ENCODE measurements at regions not wholly inside any gene's neighbourhood (a gene's known extent, or its start where the extent isn't known, plus 50 kb on each side); places are given as distances from the start of the nearest gene placed in this dataset.

- Histone ChIP-seq H3K4me1 (ENCODE audit: low read length) (no peaks in the 10 kb centered on the region), H3K4me3 (ENCODE audit: low read length) (no peak overlapping the region), H3K27ac (ENCODE audit: low read length) (no peak overlapping the region), H3K27me3 (ENCODE audit: low read depth, low read length) (no peaks in the 10 kb centered on the region), H3K79me2 (ENCODE audit: low read length) (no peaks in the 10 kb centered on the region), H3K36me3 (replicated peaks; ENCODE audit: low read depth, low read length) (no peaks in the 10 kb centered on the region), H2AFZ (ENCODE audit: low read depth, low read length) (no peak overlapping the region), H4K20me1 (ENCODE audit: insufficient read depth, low read length) (no peaks in the 10 kb centered on the region), H3K4me2 (ENCODE audit: low read length) (no peak overlapping the region), H3K9me3 (ENCODE audit: insufficient read depth, low read length) (no peaks in the 10 kb centered on the region), H3K9ac (ENCODE audit: low read length) (no peak overlapping the region)
- TF ChIP-seq EZH2phosphoT487 (IDR thresholded peaks at IDR 0.05; ENCODE audit: low read depth): no peak
- no peak for TF ChIP-seq CTCF (IDR thresholded peaks at IDR 0.05; ENCODE audit: low read depth, low read length)
Measured at GRCh38 chr7:13152755-13153154, 465.3 kb downstream of the ARL4A start.

- no peak overlapping the region for H3K4me3 ChIP-seq (ENCODE audit: low read length)
- no peak overlapping the region for H3K27ac ChIP-seq (ENCODE audit: low read length)
- H4K20me1 ChIP-seq (ENCODE audit: insufficient read depth, low read length): no peaks in the 10 kb centered on the region
- H3K4me2 ChIP-seq (ENCODE audit: low read length): no peak overlapping the region
- TF ChIP-seq CTCF (IDR thresholded peaks at IDR 0.05; ENCODE audit: low read depth, low read length) (no peak), EZH2phosphoT487 (IDR thresholded peaks at IDR 0.05; ENCODE audit: low read depth) (no peak)
- no peaks in the 10 kb centered on the region for H3K79me2 ChIP-seq (ENCODE audit: low read length)
- H3K27me3 ChIP-seq (ENCODE audit: low read depth, low read length): no peaks in the 10 kb centered on the region
- H3K36me3 ChIP-seq (replicated peaks; ENCODE audit: low read depth, low read length): no peaks in the 10 kb centered on the region
- H3K9me3 ChIP-seq (ENCODE audit: insufficient read depth, low read length): no peaks in the 10 kb centered on the region
- no peaks in the 10 kb centered on the region for H3K4me1 ChIP-seq (ENCODE audit: low read length)
- H3K9ac ChIP-seq (ENCODE audit: low read length): no peak overlapping the region
- H2AFZ ChIP-seq (ENCODE audit: low read depth, low read length): no peak overlapping the region
Measured at GRCh38 chr7:13153266-13153665, 465.8 kb downstream of the ARL4A start.

DNA sequence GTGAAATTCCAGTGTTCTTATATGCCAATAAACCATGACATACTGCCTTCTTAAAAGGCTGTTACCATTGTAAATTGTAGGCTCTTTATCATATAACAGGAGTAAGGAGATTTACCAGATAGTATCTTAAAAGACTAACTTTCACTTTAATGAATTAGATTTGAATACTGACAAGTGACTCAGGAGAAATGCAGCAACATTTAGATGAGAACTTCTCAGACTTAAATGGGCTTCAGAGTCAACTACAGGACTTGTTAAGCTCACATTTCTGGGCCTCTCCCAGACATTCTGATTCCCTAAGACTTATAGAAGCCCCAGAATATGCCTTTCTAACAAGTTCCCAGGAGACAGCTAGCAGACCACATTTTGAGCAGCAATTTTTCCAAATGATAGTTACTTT is 466.3 kb downstream of the ARL4A start:
- H3K27ac ChIP-seq (ENCODE audit: low read length): no peak overlapping the region
- no peak overlapping the region for H3K4me3 ChIP-seq (ENCODE audit: low read length)
- no peaks in the 10 kb centered on the region for H3K79me2 ChIP-seq (ENCODE audit: low read length)
- H3K9me3 ChIP-seq (ENCODE audit: insufficient read depth, low read length): no peaks in the 10 kb centered on the region
- H2AFZ ChIP-seq (ENCODE audit: low read depth, low read length): no peak overlapping the region
- H3K4me2 ChIP-seq (ENCODE audit: low read length): no peak overlapping the region
- no peaks in the 10 kb centered on the region for H3K4me1 ChIP-seq (ENCODE audit: low read length)
- no peaks in the 10 kb centered on the region for H4K20me1 ChIP-seq (ENCODE audit: insufficient read depth, low read length)
- H3K9ac ChIP-seq (ENCODE audit: low read length): no peak overlapping the region
- H3K36me3 ChIP-seq (replicated peaks; ENCODE audit: low read depth, low read length): no peaks in the 10 kb centered on the region
- no peaks in the 10 kb centered on the region for H3K27me3 ChIP-seq (ENCODE audit: low read depth, low read length)
- TF ChIP-seq EZH2phosphoT487 (IDR thresholded peaks at IDR 0.05; ENCODE audit: low read depth) (no peak), CTCF (IDR thresholded peaks at IDR 0.05; ENCODE audit: low read depth, low read length) (no peak)

GRCh38 chr7:13155188-13155587 is 467.8 kb downstream of the ARL4A start:
- no peak overlapping the region for H3K27ac ChIP-seq (ENCODE audit: low read length)
- H4K20me1 ChIP-seq (ENCODE audit: insufficient read depth, low read length): no peaks in the 10 kb centered on the region
- no peak overlapping the region for H3K4me2 ChIP-seq (ENCODE audit: low read length)
- H3K9ac ChIP-seq (ENCODE audit: low read length): no peak overlapping the region
- peaks cover 12% of the 10 kb centered on the region for H3K4me1 ChIP-seq (ENCODE audit: low read length)
- H3K27me3 ChIP-seq (ENCODE audit: low read depth, low read length): no peaks in the 10 kb centered on the region
- H3K36me3 ChIP-seq (replicated peaks; ENCODE audit: low read depth, low read length): no peaks in the 10 kb centered on the region
- H2AFZ ChIP-seq (ENCODE audit: low read depth, low read length): no peak overlapping the region
- H3K79me2 ChIP-seq (ENCODE audit: low read length): no peaks in the 10 kb centered on the region
- TF ChIP-seq CTCF (IDR thresholded peaks at IDR 0.05; ENCODE audit: low read depth, low read length) (no peak), EZH2phosphoT487 (IDR thresholded peaks at IDR 0.05; ENCODE audit: low read depth) (no peak)
- H3K9me3 ChIP-seq (ENCODE audit: insufficient read depth, low read length): no peaks in the 10 kb centered on the region
- no peak overlapping the region for H3K4me3 ChIP-seq (ENCODE audit: low read length)

Data from OCI-LY3 (cell line).